Fibroblast of skin of abdomen (primary cell): ENCODE measurements at regions not wholly inside any gene's neighbourhood (a gene's known extent, or its start where the extent isn't known, plus 50 kb on each side); places are given as distances from the start of the nearest gene placed in this dataset.

Source experiments
- DNase-seq: peaks from one replicate; pipeline ENCODE4 v3.0.0-alpha.2; 2013

DNA sequence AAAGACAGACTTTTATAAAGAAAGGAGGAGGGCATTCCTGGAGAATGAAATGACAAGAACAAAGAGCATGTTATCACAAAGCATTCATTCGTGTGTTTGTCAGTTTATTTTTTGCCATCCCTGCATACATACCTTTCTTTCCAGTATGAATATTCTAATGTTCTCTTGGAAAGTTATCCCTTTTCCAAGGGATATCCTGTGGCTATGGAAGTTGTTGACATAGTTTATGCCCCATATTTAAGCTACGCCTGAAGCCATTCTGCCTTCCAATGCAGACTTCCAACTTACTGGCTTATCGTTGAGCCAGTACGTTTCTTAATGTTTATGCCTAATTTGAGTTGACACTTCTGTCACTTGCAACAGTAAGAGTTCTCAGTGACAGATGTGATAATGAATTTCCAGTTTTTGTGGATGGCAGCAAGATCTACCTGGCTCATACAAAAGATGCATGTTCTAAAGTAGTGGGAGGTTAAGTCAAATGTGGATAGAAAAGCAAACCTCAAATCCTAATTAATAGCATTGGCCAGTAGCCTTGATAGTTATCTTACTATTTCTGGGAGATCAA lies 133.3 kb upstream of the ANO3 start:
- no peak for DNase-seq

DNA sequence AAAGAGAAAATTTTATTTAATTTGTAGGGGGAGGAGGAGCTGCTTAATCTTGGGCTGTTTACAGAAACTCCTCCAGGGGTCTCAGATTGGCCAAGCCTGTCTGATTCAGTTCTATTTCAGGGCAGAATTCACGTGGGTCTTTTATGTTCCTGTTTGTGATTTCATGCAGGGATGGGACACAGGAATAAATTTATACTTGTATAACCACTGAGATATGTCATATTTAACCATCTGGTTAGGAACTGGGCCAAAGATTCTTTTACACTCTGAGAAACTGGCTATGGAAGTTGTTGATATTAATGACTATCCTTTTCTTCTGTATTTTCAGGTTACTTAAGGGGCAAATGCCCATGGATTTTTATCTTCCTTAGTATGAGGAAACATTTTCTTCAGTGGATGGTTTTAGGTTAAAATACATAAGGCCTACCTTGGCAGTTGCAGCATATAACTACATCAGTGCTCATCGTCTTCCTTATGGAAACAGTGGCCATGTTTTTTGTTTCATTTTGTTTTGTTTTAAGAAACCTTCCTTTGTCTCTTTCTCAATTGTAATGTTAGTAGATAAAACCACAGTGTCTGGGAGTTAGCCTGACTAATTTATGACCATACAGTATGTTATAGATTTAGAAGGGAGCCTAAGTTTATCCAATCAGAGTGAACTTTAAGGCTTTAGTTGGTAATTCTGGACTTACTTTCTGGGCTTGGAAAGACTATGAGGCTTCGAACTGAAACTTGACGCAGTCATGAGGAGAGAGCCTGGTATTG lies 132.4 kb upstream of the ANO3 start:
- DNase-seq = peak; percentile 71

DNA sequence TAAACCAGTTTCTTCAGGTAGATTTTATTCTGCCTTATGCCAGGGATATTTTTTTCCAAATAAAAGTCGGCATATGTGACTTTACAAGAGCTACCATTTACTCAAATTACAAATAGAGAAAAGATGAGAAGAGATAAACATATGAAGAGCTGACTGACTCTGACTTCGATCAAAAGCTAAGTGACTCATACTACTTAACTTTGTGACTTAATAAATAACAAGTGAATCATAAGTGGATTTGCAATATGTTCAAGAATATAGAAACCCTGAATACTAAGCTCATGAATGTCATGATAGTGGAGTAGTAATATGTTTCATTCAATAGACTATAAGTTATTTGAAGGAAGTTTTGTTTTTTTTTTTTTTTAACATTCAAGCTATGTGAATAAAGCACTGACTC lies 130.5 kb upstream of the ANO3 start:
- peak; percentile 72 for DNase-seq

DNA sequence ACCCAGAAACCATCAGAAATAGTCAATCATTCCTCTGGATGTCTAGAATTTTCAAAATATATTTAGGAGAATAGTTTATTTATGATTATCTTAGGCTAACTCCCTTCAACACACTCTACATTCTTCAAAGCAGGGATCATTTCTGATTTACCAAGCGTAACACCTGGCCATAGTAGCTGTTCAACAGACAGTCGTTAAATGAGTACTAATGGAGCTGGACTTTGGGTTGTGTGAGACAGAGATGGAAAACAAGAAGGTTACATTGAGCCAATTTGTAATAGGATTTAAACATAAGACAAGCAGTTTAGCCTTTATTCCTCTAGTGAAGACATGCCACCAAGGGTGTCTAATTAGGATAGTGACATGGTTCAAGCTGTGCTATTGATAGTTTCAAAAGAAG lies 129.2 kb upstream of the ANO3 start:
- DNase-seq = no peak

DNA sequence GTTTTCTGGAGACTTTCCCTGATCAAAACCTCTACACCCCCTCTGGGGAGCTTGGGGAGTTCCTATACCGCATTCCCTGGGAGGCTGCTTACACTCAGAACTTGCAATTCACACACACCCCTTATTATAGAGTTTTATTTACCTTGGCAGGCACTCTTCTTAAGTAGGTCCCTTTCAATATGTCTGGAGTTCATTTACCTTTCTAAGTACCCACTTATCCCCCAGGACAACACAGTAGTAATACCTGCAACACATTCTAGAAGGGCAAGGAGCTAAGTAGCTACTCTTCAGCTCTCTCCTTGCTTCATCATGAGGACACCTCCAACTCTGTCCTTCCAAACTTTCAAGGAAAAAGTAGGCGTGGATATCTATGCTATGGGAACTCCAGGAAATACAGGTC lies 127.8 kb upstream of the ANO3 start:
- no peak for DNase-seq

DNA sequence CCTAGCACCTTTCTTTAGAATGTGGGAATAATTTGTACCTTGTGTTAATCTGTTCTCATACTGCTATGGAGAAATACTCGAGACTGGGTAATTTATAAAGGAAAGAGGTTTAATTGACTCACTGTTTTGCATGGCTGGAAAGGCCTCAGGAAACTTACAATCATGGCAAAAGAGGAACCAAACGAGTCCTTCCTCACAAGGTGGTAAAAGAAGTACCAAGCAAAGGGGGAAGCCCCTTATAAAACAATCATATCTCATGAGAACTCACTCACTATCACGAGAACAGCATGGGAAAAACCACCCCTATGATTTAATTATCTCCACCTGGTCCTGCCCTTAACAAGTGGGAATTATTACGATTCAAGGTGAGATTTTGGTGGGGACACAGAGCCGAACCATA lies 127.1 kb upstream of the ANO3 start:
- no peak for DNase-seq

DNA sequence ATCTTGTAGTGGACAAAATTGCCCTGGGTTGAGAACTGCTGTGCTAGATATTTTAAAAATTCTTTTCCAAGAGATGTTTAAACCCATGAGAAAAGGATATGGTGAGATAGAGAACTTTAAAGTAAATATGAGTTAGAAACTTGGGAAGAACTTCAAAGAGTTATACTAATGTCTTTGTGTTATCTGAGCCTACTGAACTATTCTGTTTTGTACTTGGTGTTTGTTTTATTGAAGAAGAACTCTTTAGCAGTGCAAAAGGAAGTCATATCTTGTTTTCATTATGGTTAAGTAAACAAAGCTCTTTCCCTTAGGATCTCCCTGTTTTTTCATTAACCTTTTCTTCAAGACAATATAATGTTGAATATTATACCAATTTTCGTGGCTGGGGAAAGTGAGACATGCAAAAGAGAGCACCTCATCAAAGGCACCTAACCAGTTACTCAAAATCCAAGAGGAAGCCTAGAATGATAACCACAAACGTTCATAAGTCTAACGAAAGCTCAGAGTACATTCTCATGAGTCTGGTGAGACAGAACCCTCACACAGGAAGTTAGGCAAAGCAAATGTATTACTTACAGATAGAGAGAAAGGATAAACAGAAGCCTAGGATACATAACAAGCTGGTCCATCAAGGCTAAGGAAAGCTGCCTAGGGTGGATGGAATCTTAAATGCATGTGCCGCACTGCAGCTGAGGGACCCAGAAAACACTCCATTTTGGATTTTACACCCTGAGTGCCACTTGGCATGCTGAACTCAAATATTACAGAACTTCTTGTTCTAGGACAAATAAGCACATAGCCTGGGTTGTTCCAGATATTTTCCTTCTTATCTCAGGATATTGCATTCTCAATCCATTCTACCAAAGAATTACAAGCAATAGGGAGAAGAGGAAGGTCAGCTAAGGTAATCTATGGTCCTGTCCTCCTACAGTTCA lies 112.5 kb upstream of the ANO3 start:
- no peak for DNase-seq

DNA sequence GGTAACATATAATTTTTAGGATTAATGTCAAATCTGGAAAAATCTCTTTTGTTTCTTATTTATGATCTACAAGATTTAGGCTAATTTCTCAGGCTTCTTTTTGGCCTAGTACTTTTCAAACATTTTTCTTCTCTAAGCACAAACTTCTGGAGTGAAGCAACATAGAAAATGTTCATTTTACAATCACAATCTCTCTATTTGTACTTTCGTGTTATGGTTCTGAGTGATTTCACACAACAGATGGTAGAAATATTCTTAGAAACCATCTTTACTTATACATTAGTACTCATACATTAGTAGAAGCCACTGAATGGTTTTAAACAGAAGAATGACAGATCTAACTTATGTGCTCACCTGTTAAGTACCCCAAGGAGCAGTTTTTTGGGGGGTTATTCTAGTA lies 106.3 kb upstream of the ANO3 start:
- no peak for DNase-seq

DNA sequence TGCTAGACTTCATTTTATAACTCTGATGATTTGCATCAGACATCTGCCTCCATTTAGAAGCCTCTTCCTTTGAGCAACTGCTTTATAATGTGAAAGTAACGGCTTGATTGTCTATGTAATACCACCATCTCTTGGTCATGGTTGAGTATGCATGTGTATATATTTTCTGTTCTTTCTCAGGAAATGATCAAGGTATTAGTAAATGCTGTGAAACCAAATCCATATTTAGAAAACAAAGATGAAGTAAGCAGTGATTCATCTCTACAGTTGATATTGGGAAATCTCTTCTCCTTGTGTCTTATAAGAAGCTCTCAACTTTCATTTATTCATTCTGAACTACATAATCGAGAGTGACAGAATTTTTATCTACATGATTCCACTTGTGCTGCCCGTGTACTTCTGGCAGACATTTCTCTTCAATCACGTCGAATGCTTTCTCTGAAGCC lies 104.6 kb upstream of the ANO3 start:
- peak; percentile 89 for DNase-seq

DNA sequence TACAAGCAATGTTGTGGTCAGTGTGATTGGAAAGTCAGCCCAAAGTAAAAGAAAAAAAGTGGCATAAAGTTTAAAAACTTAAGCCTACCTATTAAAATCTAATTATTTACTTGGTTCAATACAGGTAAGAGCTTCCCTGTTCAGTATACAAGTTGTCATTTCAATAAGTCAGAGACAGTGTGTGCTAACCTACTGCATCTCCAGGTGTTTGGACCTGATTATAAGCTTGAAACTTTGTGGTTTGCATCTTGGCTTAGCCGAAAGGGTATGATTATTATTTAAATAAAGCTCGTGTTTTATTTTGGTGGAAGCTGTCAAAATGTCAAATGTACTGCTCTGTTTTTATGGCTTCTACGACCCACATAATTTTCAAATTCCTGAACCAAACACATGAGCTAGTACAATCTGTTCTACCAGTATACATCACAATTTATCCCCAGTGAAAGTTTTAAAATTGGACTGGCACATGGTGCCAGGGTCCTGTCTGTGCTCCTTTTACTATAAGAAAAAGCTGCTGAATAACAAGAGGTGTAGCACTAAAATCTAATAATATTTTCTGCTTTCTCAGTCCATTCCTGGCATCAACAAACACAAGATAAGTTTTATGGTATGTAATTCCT lies 103.9 kb upstream of the ANO3 start:
- DNase-seq = no peak

DNA sequence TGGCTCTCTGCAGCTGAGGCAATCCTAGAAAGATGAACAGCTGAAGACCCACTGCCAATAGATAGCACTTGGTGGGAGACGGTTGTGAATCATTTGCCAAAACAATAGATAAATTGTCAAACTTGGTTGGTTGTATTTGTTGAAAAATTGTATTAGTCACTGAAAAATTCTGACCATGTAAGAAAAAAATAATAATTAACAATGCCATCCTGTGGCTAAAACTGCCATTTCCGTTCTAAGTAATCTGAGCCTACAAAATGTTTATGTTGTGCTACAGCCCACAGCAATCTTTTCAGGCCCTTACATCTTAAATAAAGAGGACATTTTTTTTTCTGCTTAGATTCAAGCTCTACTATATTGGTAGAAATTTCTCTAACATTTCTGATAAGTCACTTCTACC lies 103.2 kb upstream of the ANO3 start:
- DNase-seq = peak; percentile 12

DNA sequence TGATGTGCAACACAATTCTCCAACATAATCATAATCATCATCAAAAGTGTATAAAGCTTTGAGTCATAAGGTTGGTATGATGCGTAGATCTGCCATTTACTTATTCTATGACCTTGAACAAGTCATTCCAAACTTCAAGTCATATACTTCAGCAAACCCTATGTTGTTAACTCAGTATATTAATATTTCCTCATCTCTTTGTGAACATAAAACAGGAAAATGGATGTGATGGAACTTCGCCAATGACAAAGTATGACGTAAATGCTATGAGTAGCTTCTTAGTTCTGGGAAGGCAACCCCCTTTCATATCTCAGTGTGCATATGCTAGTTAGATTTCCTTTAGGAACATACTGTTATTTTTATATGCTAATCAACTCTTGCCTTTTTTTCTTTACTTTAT lies 102.7 kb upstream of the ANO3 start:
- DNase-seq = peak; percentile 85

DNA sequence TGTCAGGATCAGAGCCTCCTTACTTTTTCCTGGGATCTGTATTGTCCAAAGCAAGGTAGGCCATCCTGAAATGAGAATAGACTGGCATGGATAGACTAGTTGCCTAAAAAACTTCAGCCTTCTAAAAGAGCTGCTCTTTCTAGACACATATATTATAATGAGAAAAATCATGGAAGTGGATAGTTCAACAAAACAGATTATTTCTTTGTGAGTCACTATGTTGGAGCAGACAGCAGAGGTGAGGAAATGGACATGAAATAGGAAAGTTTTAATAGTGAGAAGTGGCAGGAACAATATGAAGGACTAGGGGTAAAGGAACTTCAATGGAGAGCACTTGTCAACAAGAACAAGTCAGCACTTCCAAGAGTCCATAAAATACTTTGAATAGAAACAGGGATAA lies 101.9 kb upstream of the ANO3 start:
- DNase-seq = peak; percentile 50

DNA sequence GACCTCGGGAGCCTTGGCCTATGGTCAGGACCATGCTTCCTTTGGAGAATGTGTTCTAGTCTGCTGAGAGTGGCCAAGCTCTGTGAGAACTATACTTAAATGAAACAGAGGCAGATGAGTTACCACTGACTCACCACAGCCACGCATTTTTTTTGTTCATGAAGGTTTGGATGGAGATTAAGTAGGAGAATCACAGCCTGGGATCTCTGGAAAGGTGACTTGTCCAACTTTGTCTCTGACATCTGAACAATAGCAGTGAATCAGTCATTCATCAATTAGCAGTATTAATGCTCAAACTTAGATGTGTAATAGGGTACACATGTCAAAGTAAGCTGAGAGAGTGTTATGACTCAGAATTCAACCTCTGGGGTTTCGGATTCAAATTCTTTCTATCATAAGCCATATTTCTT lies 100.7 kb upstream of the ANO3 start:
- peak; percentile 94 for DNase-seq

DNA sequence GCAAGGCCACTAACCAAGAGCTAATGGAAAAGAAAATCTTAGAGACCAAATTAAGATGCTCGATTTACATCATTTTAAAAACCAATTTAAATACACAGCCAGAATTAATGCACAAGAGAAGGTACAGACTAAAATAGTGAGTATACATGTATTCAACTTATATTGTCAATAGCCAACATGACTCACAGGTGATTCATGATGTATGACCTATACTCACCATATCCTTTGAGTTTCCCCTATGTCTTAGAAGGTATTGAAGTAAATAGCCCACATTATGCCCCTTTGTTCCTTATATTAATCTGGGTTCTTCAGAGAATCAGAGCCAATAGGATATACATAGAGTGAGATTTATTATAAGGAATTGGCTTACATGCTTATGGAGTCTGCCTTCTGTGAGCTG lies 97.5 kb upstream of the ANO3 start:
- peak; percentile 54 for DNase-seq

DNA sequence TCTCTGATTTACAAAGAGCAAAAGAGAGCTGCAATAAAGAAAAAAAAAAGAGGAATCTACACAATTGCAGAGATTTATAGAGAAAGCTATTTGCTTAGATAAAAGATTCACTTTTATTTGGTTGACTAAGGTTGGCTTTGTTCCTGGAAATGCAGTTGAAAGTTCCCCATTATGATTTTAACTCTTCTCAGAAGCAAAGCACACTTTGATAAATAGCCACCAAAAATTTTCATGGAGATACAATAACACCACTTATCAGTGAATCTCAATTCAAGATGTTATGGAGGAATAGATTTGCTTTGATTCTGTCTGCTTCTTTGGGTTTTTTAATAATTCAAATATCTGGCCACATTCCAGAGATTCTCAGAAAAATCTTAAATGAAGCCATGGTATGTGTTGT lies 88.5 kb upstream of the ANO3 start:
- DNase-seq = peak; percentile 45

DNA sequence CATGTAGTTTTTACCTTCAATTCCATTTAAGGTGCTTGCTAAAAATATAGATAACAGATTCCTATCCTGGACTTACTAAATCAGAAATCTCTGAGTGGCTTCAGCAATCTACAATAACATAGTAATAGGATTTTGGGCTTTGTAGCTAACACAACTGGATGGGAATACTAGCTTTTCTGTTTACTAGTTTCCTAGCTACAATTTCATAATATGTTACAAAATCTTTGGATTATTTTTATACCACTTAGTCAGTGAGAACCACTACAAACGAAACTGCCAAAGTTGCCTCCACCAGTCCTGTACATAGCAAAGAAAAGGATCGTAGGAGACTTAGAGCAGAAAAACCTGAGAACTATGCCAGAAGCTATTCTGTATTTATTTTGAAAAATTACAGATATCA lies 87.7 kb upstream of the ANO3 start:
- no peak for DNase-seq

DNA sequence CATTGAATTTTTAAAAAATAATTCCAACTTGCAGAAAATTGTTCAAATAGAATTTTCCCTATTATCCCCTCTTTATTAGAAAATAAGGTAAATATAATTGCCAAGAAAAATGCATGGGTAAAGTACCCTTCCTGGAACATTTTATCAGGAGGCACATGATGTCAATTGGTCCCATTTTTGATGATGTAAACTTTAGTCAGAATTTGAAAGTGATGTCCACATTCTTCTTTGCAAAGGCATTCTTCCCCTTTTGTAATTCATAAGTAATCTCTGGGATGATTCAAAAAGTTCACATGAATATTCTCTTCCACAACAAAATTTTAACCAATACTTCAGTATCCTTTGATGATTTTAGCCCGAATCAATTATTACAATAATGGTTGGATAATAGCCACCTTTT lies 86.9 kb upstream of the ANO3 start:
- peak; percentile 32 for DNase-seq

DNA sequence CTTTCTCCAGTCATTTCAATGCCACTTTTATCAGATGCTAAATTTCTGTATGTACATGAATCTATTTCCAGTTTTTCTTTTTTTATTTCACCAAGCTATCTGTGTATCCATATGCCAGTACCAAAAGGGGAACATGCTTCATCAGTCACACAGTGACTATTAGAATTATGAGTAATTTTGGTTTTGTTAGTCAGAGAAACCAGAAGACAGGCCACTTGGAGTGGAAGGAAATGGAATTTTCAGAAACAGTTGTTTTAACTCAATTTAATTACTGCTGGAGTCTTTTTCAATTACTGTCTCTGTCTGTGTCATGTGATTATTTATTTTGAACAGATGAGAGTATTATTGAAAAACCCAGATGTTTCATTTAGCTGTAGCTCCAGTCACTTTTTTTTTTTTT lies 84.6 kb upstream of the ANO3 start:
- DNase-seq = peak; percentile 90

DNA sequence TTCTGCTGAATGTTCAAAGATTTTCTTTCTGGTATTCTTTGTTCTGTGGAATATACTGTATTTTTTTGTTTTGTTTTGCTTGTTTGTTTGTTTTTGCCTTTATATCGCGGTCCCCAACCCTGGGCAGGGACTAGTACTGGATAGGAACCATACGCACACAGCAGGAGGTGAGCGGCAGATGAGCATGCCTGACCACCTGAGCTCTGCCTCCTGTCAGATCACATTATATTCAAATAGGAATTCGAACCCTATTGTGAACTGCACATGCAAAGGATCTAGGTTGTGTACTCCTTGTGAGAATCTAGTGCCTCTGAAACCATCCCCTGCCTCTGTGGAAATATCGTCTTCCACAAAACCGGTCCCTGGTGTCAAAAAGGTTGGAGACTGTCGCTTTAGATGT lies 83.3 kb upstream of the ANO3 start:
- DNase-seq = no peak

DNA sequence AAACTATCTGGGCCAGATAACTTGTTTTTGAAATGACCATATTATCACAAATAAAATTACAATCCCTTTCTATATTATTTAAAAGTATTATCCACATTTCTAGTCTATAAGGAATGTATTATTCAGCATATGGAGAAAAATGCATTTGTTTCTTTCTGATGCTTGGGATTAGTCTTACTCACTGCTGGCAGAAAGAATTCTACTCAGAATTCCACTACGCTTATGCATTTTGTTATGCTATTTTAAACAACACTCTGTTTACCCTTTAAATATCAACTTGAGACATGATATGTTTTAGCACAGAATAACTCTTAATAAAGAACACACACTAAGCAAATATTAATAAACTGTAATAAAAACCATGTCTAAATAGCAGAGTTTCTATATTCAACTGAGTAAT lies 77.6 kb upstream of the ANO3 start:
- no peak for DNase-seq

DNA sequence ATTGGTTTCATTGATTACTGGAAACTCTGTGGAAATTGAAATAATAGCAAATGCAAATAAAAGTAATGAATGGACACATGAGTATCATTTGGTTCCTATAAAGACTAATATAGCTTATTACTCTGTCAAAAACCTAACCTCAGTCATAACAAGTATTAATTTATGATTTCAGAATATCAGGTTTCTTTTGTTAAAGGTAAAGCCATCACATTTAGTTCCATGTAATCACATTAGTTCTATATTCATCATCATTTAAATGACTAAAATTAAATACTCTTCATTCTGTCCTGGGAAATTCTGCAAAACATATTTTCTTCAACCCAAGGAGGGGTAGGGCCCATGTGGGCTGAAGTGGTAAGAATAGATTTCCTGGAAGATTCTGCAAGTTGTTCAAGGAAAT lies 68.2 kb upstream of the ANO3 start:
- no peak for DNase-seq

DNA sequence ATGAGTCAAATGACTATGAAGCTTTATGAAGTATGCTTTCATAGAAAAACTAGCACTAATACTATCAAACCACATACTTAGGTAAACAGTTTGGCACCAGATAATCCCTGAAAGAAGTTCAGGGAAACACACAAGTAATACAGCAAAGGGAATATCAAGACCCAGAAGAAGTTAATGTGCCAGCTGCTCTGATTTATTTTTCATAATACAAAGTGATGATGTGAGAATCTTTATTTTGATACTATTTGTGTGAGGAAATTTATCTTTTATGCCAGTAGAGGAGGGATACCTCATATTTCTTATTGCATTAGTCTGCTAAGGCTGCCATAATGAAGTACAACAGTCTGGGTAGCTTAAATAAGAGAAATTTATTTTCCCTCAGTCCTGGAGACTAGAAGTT lies 67.7 kb upstream of the ANO3 start:
- no peak for DNase-seq
